GM23338 (cell line): ENCODE measurements at regions not wholly inside any gene's neighbourhood (a gene's known extent, or its start where the extent isn't known, plus 50 kb on each side); places are given as distances from the start of the nearest gene placed in this dataset.

Source experiments
- CREB1 ChIP-seq: fragments of 250-450 bp; sonication (Bioruptor Pico); IDR thresholded peaks from 2 replicates; pipeline ENCODE4 v1.5.0; 2020; ENCODE audit warnings: low read depth, mild to moderate bottlenecking, moderate library complexity
- CTCF ChIP-seq, 2 experiments: fragments of 200-600 bp in 1 of 2; sonication (generic) in 1 of 2; conservative IDR thresholded peaks; 2 replicates each; pipeline versions ENCODE4 v1.5.1 to v1.6.1; 2016 to 2017; ENCODE audit warnings: antibody characterized with exemption in 2 of 2, low read depth in 2 of 2, mild to moderate bottlenecking in 2 of 2, moderate library complexity in 1 of 2
- ETS1 ChIP-seq: IDR thresholded peaks from 2 replicates; pipeline ENCODE4 v1.6.1; 2016; ENCODE audit warnings: antibody characterized with exemption
- EZH2 ChIP-seq: fragments of 200-600 bp; sonication (generic); IDR thresholded peaks from one replicate; pipeline ENCODE4 v1.8.0; 2017; ENCODE audit warnings: antibody characterized with exemption, mild to moderate bottlenecking, low read depth; ENCODE audit not compliant: unreplicated experiment
- JUNB ChIP-seq: IDR thresholded peaks from one replicate; pipeline ENCODE4 v1.6.1; 2016; ENCODE audit warnings: antibody characterized with exemption; ENCODE audit not compliant: unreplicated experiment
- POLR2AphosphoS5 ChIP-seq: IDR thresholded peaks from 2 replicates; pipeline ENCODE4 v1.6.1; 2016; ENCODE audit warnings: antibody characterized with exemption, low read depth
- STAT1 ChIP-seq: IDR thresholded peaks from one replicate; pipeline ENCODE4 v1.6.1; 2016; ENCODE audit warnings: antibody characterized with exemption; ENCODE audit not compliant: unreplicated experiment
- TF ChIP-seq, protein P1 (sequence below): IDR thresholded peaks from one replicate; pipeline ENCODE4 v1.6.1; 2018; ENCODE audit warnings: antibody characterized with exemption; ENCODE audit not compliant: unreplicated experiment

DNA sequence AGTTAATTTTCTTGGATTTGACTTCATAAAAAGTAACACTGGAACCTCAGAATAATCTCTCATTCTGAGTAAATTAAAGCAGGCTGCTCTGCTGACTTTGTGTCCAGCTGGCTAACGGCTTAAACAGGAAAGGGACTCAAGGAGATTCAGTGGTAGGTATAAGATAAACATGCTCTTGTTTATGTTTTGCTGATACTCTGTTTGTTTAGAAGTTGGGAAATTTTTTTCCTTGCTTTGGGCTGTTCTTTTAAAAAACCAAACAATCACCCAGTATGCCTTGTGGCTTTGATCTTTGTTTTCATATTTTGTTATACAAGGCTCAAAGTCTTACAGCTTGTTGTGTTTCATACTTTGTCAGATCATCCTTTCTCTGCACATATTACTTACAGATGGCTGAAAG lies 237.6 kb upstream of the RIOK2 start:
- no peak for TF ChIP-seq EZH2
- TF ChIP-seq CTCF (conservative IDR thresholded peaks at IDR 0.05; ENCODE audit: low read depth in 2 of 2) = no peak
- TF ChIP-seq, protein P1, sequence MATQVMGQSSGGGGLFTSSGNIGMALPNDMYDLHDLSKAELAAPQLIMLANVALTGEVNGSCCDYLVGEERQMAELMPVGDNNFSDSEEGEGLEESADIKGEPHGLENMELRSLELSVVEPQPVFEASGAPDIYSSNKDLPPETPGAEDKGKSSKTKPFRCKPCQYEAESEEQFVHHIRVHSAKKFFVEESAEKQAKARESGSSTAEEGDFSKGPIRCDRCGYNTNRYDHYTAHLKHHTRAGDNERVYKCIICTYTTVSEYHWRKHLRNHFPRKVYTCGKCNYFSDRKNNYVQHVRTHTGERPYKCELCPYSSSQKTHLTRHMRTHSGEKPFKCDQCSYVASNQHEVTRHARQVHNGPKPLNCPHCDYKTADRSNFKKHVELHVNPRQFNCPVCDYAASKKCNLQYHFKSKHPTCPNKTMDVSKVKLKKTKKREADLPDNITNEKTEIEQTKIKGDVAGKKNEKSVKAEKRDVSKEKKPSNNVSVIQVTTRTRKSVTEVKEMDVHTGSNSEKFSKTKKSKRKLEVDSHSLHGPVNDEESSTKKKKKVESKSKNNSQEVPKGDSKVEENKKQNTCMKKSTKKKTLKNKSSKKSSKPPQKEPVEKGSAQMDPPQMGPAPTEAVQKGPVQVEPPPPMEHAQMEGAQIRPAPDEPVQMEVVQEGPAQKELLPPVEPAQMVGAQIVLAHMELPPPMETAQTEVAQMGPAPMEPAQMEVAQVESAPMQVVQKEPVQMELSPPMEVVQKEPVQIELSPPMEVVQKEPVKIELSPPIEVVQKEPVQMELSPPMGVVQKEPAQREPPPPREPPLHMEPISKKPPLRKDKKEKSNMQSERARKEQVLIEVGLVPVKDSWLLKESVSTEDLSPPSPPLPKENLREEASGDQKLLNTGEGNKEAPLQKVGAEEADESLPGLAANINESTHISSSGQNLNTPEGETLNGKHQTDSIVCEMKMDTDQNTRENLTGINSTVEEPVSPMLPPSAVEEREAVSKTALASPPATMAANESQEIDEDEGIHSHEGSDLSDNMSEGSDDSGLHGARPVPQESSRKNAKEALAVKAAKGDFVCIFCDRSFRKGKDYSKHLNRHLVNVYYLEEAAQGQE = no peak
- no peak for TF ChIP-seq ETS1
- no peak for TF ChIP-seq CREB1 (CRISPR knock-in tag)
- no peak for TF ChIP-seq POLR2AphosphoS5
- TF ChIP-seq JUNB = no peak
- TF ChIP-seq STAT1 = no peak
